ENCODE measurements at regions not wholly inside any gene's neighbourhood (a gene's known extent, or its start where the extent isn't known, plus 50 kb on each side); places are given as distances from the start of the nearest gene placed in this dataset.
"Not testable (repeated sequence)": the region's sequence is repeated elsewhere in the genome, so short reads cannot be mapped to it uniquely, and the experiment has no call there.

- H3K27ac ChIP-seq (ENCODE audit: low read depth in 1 of 2, low read length in 2 of 2); intact Hi-C loops (cut with DNase I, micrococcal nuclease); H3K4me1 Mint-ChIP-seq (ENCODE audit: low read depth); H3K36me3 ChIP-seq (ENCODE audit: insufficient read depth, low read length); POLR2A ChIA-PET; H3K4me3 Mint-ChIP-seq; H3K9me3 Mint-ChIP-seq; H3K4me1 ChIP-seq (ENCODE audit: insufficient read depth, low read length); H3K9me3 ChIP-seq (ENCODE audit: control insufficient read depth in 1 of 2, insufficient read depth in 1 of 2, low read length in 2 of 2); ATAC-seq (ENCODE audit: poor library complexity); H3K36me3 Mint-ChIP-seq (ENCODE audit: low read depth); H3K27me3 Mint-ChIP-seq; H3K27me3 ChIP-seq (ENCODE audit: control insufficient read depth in 1 of 2, insufficient read depth in 2 of 2, low read length in 2 of 2); H3K27ac Mint-ChIP-seq; CTCF ChIA-PET; H3K4me3 ChIP-seq (ENCODE audit: low read length): not testable (repeated sequence)
- peak in 3 of 14 experiments; percentile 1 to 36 (median 1) for DNase-seq
These were observed 190.0 kb downstream of the POTEM start for GRCh38 chr14:19157106-19157709.

GRCh38 chr14:19158012-19158411, 190.8 kb downstream of the POTEM start:
- H3K27ac Mint-ChIP-seq; H3K36me3 ChIP-seq (ENCODE audit: insufficient read depth, low read length); intact Hi-C loops (cut with DNase I, micrococcal nuclease); H3K27me3 Mint-ChIP-seq; H3K27me3 ChIP-seq (ENCODE audit: control insufficient read depth in 1 of 2, insufficient read depth in 2 of 2, low read length in 2 of 2); H3K4me1 ChIP-seq (ENCODE audit: insufficient read depth, low read length); H3K4me3 Mint-ChIP-seq; H3K4me3 ChIP-seq (ENCODE audit: low read length); ATAC-seq (ENCODE audit: poor library complexity); CTCF ChIA-PET; H3K36me3 Mint-ChIP-seq (ENCODE audit: low read depth); H3K4me1 Mint-ChIP-seq (ENCODE audit: low read depth); POLR2A ChIA-PET; H3K27ac ChIP-seq (ENCODE audit: low read depth in 1 of 2, low read length in 2 of 2); H3K9me3 Mint-ChIP-seq; H3K9me3 ChIP-seq (ENCODE audit: control insufficient read depth in 1 of 2, insufficient read depth in 1 of 2, low read length in 2 of 2): not testable (repeated sequence)
- peak in 1 of 14 experiments; percentile 34 for DNase-seq

GRCh38 chr14:19158588-19158987, 191.4 kb downstream of the POTEM start:
- ATAC-seq (ENCODE audit: poor library complexity); POLR2A ChIA-PET; H3K27me3 Mint-ChIP-seq; H3K27ac ChIP-seq (ENCODE audit: low read depth in 1 of 2, low read length in 2 of 2); H3K27ac Mint-ChIP-seq; H3K36me3 ChIP-seq (ENCODE audit: insufficient read depth, low read length); H3K4me3 ChIP-seq (ENCODE audit: low read length); H3K27me3 ChIP-seq (ENCODE audit: control insufficient read depth in 1 of 2, insufficient read depth in 2 of 2, low read length in 2 of 2); H3K36me3 Mint-ChIP-seq (ENCODE audit: low read depth); H3K4me1 Mint-ChIP-seq (ENCODE audit: low read depth); intact Hi-C loops (cut with DNase I, micrococcal nuclease); H3K9me3 ChIP-seq (ENCODE audit: control insufficient read depth in 1 of 2, insufficient read depth in 1 of 2, low read length in 2 of 2); CTCF ChIA-PET; H3K9me3 Mint-ChIP-seq; H3K4me3 Mint-ChIP-seq; H3K4me1 ChIP-seq (ENCODE audit: insufficient read depth, low read length): not testable (repeated sequence)
- peak in 1 of 14 experiments; percentile 29 for DNase-seq

GRCh38 chr14:19159003-19159625, 191.9 kb downstream of the POTEM start:
- H3K4me3 ChIP-seq (ENCODE audit: low read length); H3K4me1 ChIP-seq (ENCODE audit: insufficient read depth, low read length); intact Hi-C loops (cut with DNase I, micrococcal nuclease); ATAC-seq (ENCODE audit: poor library complexity); H3K36me3 ChIP-seq (ENCODE audit: insufficient read depth, low read length); CTCF ChIA-PET; H3K27ac Mint-ChIP-seq; H3K4me1 Mint-ChIP-seq (ENCODE audit: low read depth); H3K36me3 Mint-ChIP-seq (ENCODE audit: low read depth); H3K4me3 Mint-ChIP-seq; POLR2A ChIA-PET; H3K27ac ChIP-seq (ENCODE audit: low read depth in 1 of 2, low read length in 2 of 2); H3K9me3 ChIP-seq (ENCODE audit: control insufficient read depth in 1 of 2, insufficient read depth in 1 of 2, low read length in 2 of 2); H3K27me3 Mint-ChIP-seq; H3K27me3 ChIP-seq (ENCODE audit: control insufficient read depth in 1 of 2, insufficient read depth in 2 of 2, low read length in 2 of 2); H3K9me3 Mint-ChIP-seq: not testable (repeated sequence)
- peak in 2 of 14 experiments; percentile 1 to 31 for DNase-seq

GRCh38 chr14:19160379-19160778, 193.1 kb downstream of the POTEM start:
- ATAC-seq (ENCODE audit: poor library complexity); H3K4me1 ChIP-seq (ENCODE audit: insufficient read depth, low read length); H3K4me1 Mint-ChIP-seq (ENCODE audit: low read depth); H3K4me3 ChIP-seq (ENCODE audit: low read length); H3K27ac ChIP-seq (ENCODE audit: low read depth in 1 of 2, low read length in 2 of 2); H3K9me3 ChIP-seq (ENCODE audit: control insufficient read depth in 1 of 2, insufficient read depth in 1 of 2, low read length in 2 of 2); H3K4me3 Mint-ChIP-seq; H3K27me3 ChIP-seq (ENCODE audit: control insufficient read depth in 1 of 2, insufficient read depth in 2 of 2, low read length in 2 of 2); intact Hi-C loops (cut with DNase I, micrococcal nuclease); H3K9me3 Mint-ChIP-seq; CTCF ChIA-PET; POLR2A ChIA-PET; H3K27me3 Mint-ChIP-seq; H3K36me3 Mint-ChIP-seq (ENCODE audit: low read depth); H3K36me3 ChIP-seq (ENCODE audit: insufficient read depth, low read length); H3K27ac Mint-ChIP-seq: not testable (repeated sequence)
- DNase-seq = peak in 1 of 14 experiments; percentile 32

- H3K27ac ChIP-seq (ENCODE audit: low read depth in 1 of 2, low read length in 2 of 2); ATAC-seq (ENCODE audit: poor library complexity); POLR2A ChIA-PET; H3K27me3 ChIP-seq (ENCODE audit: control insufficient read depth in 1 of 2, insufficient read depth in 2 of 2, low read length in 2 of 2); H3K27me3 Mint-ChIP-seq; H3K4me1 Mint-ChIP-seq (ENCODE audit: low read depth); H3K4me3 ChIP-seq (ENCODE audit: low read length); H3K27ac Mint-ChIP-seq; CTCF ChIA-PET; H3K4me1 ChIP-seq (ENCODE audit: insufficient read depth, low read length); H3K9me3 Mint-ChIP-seq; H3K36me3 ChIP-seq (ENCODE audit: insufficient read depth, low read length); intact Hi-C loops (cut with DNase I, micrococcal nuclease); H3K4me3 Mint-ChIP-seq; H3K9me3 ChIP-seq (ENCODE audit: control insufficient read depth in 1 of 2, insufficient read depth in 1 of 2, low read length in 2 of 2); H3K36me3 Mint-ChIP-seq (ENCODE audit: low read depth): not testable (repeated sequence)
- peak in 2 of 14 experiments; percentile 8 to 46 for DNase-seq
These were observed 194.2 kb downstream of the POTEM start for GRCh38 chr14:19161251-19162033.

All from CD4-positive, alpha-beta T cell (primary cell).